ENCODE measurements at regions not wholly inside any gene's neighbourhood (a gene's known extent, or its start where the extent isn't known, plus 50 kb on each side); places are given as distances from the start of the nearest gene placed in this dataset.
A peak's percentile ranks its signal among the peaks of the same experiment; 100 is the strongest.
"Not testable (repeated sequence)": the region's sequence is repeated elsewhere in the genome, so short reads cannot be mapped to it uniquely, and the experiment has no call there.

DNA sequence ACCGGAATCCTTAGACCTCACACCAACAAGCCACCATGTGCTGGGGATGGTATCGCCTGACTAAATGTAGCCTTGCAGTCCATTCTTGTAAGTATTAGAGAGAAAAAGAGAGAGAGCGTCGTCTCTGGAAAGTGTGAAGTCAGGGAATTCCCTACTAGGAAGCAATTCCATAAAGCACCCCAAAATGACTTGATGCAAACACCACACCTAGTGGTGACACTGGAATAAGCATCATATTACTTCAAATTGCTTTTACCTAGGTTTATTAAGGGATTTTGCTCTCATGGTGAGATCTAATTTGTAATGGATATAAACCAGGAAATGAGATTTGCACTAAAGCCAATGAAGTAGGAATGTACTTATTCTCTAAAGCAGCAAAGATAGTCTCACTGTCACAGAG lies 111.4 kb upstream of the METTL9 start:
- not testable (repeated sequence) for DNase-seq (ENCODE audit: low spot score)

DNA sequence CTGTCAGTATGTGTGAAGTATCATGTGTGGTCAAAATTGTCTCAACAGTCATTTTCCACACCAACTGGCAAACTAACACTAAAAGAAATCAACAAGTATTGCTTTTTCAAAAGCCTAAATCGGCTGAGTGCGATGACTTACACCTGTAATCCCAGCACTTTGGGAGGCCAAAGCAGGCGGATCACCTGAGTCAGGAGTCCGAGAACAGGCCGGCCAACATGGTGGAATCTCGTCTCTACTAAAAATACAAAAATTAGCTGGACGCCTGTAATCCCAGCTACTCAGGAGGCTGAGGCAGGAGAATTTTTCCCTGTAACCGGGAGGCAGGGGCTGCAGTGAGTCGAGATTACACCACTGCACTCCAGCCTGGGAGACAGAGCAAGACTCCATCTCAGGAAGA lies 100.3 kb upstream of the METTL9 start:
- not testable (repeated sequence) for DNase-seq (ENCODE audit: low spot score)

DNA sequence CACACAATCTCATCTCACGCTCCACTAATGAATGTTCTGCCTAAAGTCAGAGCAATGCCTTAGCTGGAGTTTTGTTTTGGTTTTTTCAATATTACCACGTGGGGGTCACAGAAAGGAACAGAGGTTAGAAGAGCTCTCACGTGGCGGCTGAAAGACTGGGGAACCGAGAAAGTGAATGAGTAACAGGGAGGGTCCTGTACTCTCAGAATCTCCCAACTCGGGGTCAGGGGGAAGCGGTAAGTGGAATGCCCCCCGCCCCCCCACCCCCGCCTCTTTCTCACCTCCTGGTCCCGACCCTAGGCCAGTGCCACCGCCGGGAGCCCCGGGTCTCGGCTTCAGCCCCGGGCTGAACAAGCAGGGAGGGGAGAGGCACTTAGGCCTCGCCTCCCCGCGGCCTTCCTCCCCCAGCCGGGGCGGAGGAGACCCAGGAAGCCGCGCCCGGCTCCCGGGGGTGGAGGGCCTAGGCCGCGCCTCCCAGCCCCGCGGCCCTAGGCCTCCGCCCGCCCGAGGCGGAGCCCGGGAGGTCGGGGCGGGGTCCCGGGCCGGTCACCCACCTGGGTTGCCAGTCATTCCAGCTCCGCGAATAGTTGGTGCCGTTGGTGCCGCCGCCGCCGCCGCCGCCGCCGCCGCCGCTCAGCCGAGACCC lies 98.0 kb upstream of the METTL9 start:
- peak; percentile 74 for DNase-seq (ENCODE audit: low spot score)

DNA sequence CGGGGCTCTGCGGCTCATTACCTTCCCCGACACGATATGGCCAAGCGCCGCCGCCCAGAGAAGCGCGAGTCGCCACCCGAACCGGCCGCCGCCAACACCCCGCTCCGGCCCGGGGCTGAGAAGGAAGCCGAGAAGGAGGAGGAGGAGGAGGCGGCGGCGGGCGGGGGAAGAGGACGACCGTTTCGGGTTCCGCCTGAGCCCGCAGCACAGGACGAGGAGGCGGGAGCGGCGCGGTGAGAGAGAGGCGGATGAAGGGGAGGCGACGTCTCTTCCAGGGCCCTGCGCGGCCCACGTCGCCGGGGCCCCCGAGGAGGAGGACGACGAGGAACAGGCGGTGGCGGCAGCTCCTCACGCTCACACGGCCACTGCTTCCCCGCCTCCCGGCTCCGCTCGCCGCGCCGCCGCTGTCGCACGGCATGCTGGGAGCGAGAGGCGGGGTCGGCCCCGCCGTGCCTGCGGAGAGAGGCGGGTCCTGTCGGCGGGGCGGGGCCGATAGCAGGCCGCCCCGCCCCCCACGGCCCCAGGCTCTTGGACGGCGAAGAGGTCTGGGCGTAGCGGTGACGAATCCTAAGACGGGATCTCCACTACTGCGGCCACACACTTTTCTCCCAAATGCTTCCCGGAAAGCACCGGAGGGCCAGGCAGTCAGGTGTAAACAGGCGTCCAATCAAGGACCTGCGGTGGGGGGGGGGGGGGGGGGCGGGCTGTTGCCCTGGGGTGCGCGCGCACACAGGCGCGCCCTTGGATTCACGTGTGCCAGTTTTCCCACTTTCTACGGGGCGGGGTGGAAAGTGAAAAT lies 97.3 kb upstream of the METTL9 start:
- DNase-seq (ENCODE audit: low spot score), result peak; percentile 96

DNA sequence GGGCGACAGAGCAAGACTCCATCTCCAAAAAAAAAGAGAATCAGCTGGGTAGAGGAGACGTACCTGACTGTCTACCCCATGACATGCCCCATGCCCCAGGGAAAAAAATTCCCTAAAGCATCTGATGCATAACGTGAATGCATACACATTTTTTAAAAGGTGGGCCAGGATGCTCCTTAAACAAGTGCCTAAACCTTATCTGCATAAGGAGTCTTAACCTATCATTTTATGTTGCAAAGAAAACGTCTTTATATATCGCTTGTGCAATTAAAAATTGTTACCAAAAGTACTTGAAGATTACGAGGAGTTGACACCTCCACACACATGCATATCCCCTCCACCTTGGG lies 95.8 kb upstream of the METTL9 start:
- DNase-seq (ENCODE audit: low spot score), result not testable (repeated sequence)

DNA sequence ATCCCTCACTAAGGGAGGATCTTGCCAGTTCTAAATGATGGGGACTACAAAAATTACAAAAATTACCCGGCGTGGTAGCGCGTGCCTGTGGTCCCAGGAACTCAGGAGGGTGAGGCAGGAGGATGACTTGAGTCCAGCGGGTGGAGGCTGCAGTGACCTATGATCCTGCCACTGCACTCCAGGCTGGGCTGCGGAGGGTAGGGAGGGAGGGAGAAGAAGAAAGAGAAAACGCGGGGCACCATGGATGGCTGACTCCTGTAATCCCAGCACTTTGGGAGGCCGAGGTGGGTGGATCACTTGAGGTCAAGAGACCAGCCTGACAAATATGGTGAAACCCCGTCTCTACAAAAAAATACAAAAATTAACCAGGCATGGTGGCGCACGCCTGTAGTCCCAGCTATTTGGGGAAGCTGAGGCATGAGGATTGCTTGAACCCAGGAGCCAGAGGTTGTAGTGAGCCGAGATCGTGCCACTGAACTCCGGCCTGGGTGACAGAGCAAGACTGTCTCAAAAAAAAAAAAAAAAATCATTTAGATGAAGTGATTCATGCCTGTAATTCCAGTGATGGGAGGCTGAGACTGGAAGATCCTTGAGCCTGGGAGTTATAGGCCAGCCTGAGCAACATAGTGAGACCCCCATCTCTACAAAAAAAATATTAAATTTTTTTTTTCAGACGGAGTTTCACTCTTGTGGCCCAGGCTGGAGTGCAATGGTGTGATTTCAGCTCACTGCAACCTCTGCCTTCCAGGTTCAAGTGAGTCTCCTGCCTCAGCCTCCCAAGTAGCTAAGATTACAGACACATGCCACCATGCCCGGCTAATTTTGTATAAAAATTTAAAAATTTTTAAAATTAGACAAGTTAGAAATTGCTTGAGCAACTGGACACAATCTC lies 95.2 kb upstream of the METTL9 start:
- not testable (repeated sequence) for DNase-seq (ENCODE audit: low spot score)

DNA sequence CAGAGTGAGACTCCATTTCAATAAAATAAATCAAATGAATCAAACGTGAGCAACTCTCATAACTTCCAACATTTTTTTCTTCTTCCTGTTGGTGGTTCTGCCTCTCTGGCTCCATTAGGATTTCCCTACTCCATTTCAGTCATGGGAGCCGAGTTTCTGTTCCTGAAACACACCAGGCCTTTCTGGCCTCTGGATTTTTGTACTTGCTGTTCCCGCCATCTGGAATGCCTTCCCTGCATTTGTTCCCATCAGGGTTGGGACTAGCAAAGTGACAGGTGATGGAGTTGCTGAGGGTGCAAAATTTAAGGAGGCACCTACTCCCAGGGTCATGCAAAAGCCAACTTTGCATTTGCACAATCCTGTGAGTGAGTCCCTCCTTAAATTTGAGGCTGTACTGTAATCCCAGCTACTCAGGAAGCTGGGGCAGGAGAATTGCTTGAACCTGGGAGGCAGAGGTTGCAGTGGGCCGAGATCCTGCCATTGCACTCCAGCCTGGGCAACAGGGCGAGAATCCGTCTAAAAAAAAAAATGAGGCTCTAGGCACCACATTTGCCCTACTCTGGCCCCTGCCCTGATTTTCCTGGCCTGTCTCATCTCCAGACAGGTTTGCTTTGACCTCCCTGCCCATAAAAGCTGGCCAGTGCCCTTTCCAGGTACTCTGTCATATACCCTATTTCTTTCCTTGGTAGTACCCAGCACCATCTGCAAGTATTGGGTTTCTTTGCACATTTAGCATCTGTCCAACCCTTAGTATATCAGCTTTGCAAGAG lies 93.4 kb upstream of the METTL9 start:
- not testable (repeated sequence) for DNase-seq (ENCODE audit: low spot score)

DNA sequence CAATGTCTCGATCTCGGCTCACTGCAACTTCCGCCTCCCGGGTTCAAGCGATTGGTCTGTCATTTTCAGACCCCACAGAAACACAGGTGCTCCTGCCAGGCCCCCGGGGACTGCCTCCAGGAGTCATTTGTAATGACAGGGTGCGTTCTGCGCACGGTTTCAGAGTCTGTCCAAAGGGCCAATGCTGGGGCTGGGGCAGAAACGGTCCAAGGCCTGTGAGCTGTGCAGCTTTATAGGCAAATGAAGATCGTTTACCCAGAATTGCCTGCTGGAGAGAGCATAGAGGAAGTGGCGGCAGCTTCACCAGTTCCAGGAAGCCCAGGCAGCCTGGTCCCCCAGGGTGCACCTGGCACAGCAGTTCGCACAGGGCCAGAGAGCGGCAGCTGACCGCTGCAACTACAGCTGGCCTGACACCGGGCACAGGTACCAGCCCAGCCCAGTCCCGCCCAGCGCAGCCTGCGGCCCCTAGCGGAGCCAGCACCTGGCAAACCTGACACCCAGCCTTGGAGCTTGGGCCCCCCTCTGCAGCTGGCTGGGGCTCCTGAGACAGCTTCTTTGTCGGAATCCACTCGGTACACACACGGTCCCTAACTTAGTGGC lies 92.4 kb upstream of the METTL9 start:
- DNase-seq (ENCODE audit: low spot score), result not testable (repeated sequence)

DNA sequence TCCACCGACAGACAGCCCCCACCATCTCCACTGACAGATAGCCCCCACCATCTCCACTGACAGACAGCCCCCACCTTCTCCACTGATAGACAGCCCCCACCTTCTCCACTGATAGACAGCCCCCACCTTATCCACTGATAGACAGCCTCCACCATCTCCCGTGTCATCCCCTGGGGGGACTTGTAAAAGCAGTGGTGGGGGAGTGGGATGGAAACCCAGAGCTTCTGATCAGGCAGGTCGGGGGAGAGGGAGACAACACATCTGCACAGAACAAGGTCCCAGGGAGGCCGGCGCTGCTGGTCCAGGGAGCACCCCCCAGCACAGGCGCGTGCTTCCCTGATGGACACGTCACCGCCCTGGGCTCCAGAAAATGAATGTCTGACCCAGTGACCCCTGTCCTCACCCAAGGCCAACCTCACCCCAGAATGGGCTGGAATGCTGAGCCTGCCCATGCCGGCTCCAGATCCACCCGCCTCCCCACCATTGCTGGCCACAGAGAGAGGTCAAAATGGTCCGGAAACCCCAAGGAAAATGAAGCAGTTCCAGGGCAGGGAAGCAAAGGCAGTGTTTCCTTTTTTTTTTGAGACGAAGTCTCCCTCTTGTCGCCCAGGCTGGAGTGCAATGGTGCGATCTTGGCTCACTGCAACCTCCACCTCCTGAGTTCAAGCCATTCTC lies 91.6 kb upstream of the METTL9 start:
- DNase-seq (ENCODE audit: low spot score), result not testable (repeated sequence)

DNA sequence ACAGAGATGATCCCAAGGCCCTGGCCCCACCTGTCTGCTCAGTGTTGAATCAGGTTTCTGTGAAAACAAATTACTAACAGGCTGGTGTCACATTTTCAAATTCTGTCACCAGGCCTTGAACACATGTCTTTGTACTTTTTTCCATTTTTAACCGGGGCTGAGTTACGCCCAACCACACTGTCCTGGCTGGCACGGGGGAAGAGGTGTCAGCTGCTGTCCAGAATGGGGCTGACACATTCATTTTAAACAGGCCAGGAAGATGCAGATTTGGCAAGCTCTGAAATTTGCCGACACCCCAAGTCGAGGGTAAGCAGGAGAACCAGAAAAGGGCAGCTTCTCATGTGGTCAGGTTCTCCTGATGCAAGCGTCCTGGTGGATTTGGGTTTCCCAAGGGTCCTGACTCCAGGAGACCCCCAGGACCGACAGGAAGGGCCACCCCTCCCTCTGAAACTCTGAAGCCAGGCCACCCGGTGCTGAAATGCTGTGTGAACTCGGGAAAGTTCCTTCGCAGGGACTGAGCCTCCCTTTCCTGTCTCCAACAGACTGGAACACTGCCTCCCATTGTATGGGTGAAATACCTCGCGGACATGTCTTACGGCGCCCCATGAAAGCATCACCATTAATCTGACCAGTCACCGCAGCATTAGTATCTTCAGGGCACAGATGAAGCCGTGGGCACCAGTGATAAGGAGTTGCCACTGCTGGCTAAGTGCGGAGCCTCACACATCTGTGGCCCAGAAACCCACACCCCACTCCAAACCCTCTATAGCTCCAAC lies 90.5 kb upstream of the METTL9 start:
- DNase-seq (ENCODE audit: low spot score), result not testable (repeated sequence)

DNA sequence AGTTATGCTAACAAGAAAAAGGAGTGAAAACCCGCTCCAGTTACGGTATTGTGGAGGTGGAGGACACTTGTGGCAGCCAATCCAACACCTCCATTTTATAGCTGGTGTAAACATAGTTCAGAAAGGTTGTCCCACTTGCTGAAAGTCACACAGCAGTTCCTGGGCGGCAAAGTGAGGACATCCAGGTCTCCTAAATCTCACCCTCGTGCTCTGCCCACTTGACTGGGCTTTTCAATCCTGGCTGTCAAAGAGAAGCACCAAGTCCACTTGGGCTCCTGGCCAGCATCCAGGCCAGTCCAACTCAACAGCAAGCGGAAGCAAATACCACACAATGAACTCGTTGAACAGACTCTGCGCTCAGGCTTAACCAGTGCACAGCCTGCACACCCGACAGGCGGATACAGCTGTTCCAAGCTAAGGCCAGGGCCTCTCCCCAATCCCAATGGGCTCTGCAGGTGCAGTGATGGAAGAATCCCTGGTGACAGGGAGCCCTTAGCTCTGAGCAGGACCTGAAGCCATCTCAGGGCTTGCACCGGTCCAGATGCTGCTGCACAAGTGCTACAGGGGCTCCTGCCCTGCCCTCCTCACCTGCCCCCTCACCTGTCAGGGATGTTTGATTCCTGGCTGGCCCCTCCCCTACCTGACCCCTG lies 89.8 kb upstream of the METTL9 start:
- DNase-seq (ENCODE audit: low spot score), result not testable (repeated sequence)

DNA sequence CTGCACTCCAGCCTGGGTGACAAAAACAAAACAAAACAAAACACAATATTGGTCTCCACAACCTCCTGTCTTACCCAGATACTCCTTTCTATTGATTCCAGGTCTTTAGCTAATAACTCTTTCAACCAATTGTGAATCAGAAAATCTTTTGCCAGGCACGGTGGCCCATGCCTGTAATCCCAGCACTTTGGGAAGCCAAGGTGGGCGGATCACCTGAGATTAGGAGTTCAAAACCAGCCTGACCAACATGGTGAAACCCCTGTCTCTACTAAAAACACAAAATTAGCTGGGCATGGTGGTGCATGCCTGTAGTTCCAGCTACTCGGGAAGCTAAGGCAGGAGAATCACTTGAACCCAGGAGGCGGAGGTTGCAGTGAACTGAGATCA lies 88.5 kb upstream of the METTL9 start:
- DNase-seq (ENCODE audit: low spot score), result not testable (repeated sequence)

DNA sequence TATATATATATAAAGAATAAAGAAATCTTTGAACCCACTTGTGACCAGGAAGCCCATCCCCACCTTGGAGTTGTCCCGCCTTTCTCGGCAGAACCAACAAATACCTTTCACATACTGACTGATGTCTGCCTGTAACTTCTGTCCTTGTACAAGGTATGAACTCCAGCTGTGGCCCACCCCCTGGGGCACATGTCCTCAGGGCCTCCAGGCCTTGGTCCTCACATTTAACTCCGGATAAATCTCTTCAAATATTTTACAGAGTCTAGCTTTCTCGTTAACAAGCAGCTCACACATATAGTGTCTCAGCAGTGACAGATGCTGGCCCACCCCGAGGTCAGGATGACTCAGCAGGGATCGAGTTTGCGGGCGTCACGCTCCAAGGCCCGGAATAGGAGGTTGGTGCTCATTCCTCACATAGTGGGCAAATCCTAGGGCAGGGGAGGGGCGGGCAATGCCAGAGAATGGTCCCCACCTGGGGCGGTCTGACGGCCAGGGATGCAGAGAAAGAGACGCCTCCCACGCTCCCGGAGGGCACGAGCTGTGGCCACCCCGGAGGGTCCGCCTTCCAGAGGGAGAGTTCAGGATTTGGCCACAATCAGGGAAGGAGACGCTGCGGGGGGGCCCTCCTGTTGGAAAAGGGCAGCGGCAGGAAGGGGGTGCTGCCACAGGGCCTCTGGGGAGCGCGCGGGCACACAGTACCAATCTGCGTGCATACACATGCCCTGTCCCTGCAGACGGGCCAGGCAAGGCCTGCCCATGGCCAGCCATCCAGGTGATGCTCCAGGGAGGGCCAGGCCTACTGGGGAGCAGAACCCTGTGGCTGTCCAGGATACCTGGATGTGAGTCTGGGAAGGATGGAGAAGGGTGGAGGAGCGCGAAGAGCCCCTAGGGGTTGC lies 87.8 kb upstream of the METTL9 start:
- DNase-seq (ENCODE audit: low spot score), result not testable (repeated sequence)

DNA sequence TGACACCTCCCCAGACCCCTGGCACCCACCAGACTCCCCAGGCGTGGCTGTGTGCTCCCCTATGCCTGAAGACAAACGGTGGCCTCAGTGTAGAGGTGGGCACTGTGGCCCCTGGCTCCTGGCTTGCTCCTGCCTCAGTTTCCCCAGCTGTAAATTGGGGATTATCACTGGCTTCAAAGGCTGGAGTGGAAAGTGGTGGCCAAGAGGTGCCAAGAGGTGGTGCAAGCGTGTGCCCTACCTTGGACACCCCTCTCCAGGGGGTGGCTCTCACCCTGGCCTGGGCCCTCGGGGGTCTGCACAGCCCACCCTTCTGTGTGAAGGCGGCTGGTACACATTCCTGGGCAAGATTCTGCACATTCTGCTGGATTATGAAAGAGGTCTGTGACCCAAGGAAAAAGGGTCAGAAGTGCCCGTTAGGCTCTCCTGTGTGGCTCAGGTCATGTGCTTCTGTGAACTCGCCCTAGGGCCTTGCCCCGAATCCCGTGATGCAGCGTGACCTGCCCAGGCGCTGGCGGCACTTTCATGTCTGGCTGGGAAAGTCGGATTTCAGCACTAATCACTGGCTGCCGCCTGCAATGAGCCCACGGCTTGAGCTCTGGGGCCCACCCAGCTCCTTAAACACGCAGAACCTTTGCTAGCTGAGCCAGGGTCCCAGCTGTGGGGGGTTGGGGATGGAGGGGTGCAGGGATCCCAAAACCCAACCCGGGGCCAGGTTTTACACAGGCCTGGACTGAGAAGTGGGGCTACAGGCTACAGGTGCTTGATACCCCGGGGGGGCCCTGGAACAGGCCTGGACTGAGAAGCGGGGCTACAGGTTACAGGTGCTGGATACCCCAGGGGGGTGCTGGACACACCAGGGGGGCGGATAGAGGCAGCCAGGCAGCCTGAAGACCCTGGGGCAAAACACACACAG lies 86.8 kb upstream of the METTL9 start:
- DNase-seq (ENCODE audit: low spot score), result peak; percentile 60

DNA sequence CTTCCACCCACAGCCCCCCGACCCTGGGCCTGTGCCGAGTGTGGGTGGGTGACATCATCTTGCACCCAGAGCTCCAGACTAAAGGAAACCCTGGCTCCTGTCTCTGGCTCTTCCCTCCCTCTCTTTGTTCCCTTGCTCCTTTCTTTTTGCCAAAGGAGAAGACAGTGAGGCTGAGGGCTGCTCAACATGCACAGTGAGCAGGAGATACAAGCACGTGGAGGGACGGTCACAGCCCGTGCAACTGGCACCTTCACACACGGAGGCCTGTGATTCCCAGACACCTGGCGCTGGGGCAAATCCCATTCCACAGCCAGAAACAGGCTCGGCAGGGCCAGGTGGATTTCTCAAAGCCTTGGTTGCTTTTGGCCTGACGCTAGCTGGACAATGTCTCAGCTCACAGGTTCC lies 86.0 kb upstream of the METTL9 start:
- DNase-seq (ENCODE audit: low spot score), result not testable (repeated sequence)

DNA sequence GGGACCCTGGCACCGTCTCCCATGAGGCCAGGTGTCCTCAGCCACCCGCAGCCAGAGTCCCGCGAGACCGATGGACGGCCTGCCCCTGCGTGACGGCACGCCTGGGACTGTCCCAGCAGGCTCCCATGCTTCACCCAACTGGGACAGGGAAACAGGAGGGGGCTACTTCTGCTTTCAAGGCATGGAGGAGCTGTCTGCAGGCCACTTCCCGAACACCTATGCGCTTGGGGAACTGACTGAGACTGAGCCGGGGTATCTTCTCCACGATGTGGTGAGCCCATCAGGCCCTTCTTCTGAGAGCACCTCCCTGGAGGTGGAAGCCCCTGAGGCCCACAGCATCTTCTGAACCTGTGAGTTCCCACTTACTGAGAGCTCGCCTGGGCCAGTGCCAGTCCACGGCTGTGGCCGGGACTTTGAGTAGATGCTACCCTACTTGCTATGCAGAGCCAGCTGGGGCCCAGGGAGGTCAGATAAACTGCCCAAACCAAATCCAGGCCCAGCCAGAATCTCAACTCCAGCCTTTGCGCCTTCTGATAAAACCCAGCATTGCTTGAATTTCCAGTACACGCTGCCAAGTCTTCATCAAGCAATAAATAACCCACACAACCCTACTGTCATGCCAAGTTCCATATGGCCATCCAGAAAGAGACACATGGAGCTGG lies 85.4 kb upstream of the METTL9 start:
- DNase-seq (ENCODE audit: low spot score), result peak; percentile 98

DNA sequence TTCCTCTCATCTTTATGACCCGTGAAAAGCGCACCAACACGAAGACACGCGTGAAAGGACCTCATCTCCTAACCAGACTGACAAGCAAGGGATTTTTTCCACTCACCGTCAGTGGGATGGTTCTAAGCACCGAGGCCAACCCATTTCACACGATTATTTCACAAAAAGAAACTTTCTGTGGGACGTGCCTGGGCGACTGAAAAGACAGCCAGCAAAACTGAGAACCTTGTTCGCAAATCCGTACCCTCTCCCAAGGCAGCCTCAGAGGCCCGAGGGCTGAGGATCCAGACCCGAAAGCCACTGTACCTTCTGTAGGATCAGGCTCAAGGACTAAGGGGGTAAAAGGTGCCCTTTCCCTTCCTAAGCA lies 84.9 kb upstream of the METTL9 start:
- DNase-seq (ENCODE audit: low spot score), result not testable (repeated sequence)
